ENCODE measurements at regions not wholly inside any gene's neighbourhood (a gene's known extent, or its start where the extent isn't known, plus 50 kb on each side); places are given as distances from the start of the nearest gene placed in this dataset.

DNA sequence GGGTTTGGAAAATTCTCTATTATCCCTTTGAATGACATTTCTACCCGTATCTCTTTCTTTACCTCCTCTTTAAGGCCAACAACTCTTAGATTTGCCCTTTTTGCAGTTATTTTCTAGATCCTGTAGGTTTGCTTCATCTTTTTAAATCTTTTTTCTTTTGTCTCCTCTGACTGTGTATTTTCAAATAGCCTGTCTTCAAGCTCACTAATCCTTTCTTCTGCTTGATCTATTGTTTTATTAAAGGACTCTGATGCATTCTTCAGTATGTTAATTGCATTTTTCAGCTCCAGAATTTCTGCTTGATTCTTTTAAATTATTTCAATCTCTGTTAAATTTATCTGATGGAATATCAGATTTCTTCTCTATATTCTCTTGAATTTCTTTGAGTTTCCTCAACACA lies 324.3 kb downstream of the PLA2G4A start:
- Histone ChIP-seq H3K9ac (ENCODE audit: low read depth in 1 of 2, low read length in 2 of 2) (no peak overlapping the region), H3K36me3 (ENCODE audit: control insufficient read depth in 4 of 4, insufficient read depth in 3 of 4, low read depth in 1 of 4, low read length in 3 of 4) (no peaks in the 10 kb centered on the region), H3K4me1 (ENCODE audit: control insufficient read depth in 4 of 4, insufficient read depth in 4 of 4, low read length in 3 of 4) (no peaks in the 10 kb centered on the region), H3K27ac (ENCODE audit: low read depth in 1 of 2, low read length in 2 of 2) (no peak overlapping the region), H3K27me3 (ENCODE audit: control insufficient read depth in 4 of 4, insufficient read depth in 4 of 4, low read length in 3 of 4) (no peaks in the 10 kb centered on the region), H3K9me3 (ENCODE audit: control insufficient read depth in 4 of 4, low read length in 3 of 4) (peaks cover 0 to 7% (median 2%) of the 10 kb centered on the region in 4 donors), H3K4me3 (ENCODE audit: low read depth in 1 of 3, low read length in 3 of 3) (no peak overlapping the region)
- 43% methylated on average over 1 of the region's 1 CpG for WGBS
- no peak for DNase-seq (ENCODE audit: low spot score)
- no peak for TF ChIP-seq TAF1 (conservative IDR thresholded peaks at IDR 0.05)
- TF ChIP-seq HNF4G (IDR thresholded peaks at IDR 0.05) = no peak
- no peak for TF ChIP-seq HNF4A (conservative IDR thresholded peaks at IDR 0.05)
- no peak for TF ChIP-seq JUND (IDR thresholded peaks at IDR 0.05)
- no peak for TF ChIP-seq CTCF (IDR thresholded peaks at IDR 0.05; ENCODE audit: low read depth, low read length, missing input control)
- TF ChIP-seq RAD21 (IDR thresholded peaks at IDR 0.05) = no peak
- no peak for TF ChIP-seq GABPA (IDR thresholded peaks at IDR 0.05 in 1 of 2, conservative IDR thresholded peaks at IDR 0.05 in 1 of 2)
- TF ChIP-seq YY1 (IDR thresholded peaks at IDR 0.05) = no peak
- no peak for TF ChIP-seq NR2F2 (IDR thresholded peaks at IDR 0.05)
- TF ChIP-seq, protein P1, sequence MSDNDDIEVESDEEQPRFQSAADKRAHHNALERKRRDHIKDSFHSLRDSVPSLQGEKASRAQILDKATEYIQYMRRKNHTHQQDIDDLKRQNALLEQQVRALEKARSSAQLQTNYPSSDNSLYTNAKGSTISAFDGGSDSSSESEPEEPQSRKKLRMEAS (IDR thresholded peaks at IDR 0.05) = no peak
- TF ChIP-seq, protein P2, sequence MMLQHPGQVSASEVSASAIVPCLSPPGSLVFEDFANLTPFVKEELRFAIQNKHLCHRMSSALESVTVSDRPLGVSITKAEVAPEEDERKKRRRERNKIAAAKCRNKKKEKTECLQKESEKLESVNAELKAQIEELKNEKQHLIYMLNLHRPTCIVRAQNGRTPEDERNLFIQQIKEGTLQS (IDR thresholded peaks at IDR 0.05) = no peak
- TF ChIP-seq RXRA (IDR thresholded peaks at IDR 0.05) = no peak
- TF ChIP-seq ZBTB33 (IDR thresholded peaks at IDR 0.05) = no peak
- no peak for TF ChIP-seq EGR1 (IDR thresholded peaks at IDR 0.05; ENCODE audit: low read depth in 2 of 2)
- no peak for TF ChIP-seq FOXA2 (IDR thresholded peaks at IDR 0.05)
- no peak for TF ChIP-seq SP1 (IDR thresholded peaks at IDR 0.05)
- no peak for TF ChIP-seq FOXA1 (IDR thresholded peaks at IDR 0.05)
- TF ChIP-seq, protein P3, sequence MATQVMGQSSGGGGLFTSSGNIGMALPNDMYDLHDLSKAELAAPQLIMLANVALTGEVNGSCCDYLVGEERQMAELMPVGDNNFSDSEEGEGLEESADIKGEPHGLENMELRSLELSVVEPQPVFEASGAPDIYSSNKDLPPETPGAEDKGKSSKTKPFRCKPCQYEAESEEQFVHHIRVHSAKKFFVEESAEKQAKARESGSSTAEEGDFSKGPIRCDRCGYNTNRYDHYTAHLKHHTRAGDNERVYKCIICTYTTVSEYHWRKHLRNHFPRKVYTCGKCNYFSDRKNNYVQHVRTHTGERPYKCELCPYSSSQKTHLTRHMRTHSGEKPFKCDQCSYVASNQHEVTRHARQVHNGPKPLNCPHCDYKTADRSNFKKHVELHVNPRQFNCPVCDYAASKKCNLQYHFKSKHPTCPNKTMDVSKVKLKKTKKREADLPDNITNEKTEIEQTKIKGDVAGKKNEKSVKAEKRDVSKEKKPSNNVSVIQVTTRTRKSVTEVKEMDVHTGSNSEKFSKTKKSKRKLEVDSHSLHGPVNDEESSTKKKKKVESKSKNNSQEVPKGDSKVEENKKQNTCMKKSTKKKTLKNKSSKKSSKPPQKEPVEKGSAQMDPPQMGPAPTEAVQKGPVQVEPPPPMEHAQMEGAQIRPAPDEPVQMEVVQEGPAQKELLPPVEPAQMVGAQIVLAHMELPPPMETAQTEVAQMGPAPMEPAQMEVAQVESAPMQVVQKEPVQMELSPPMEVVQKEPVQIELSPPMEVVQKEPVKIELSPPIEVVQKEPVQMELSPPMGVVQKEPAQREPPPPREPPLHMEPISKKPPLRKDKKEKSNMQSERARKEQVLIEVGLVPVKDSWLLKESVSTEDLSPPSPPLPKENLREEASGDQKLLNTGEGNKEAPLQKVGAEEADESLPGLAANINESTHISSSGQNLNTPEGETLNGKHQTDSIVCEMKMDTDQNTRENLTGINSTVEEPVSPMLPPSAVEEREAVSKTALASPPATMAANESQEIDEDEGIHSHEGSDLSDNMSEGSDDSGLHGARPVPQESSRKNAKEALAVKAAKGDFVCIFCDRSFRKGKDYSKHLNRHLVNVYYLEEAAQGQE (IDR thresholded peaks at IDR 0.05) = no peak

Data from liver (tissue), 8 donors.